ENCODE measurements at regions not wholly inside any gene's neighbourhood (a gene's known extent, or its start where the extent isn't known, plus 50 kb on each side); places are given as distances from the start of the nearest gene placed in this dataset.

GRCh38 chr6:164546263-164546662 lies 763.1 kb downstream of the C6orf118 start:
- DNase-seq = no peak

- DNase-seq = no peak
These were observed 775.2 kb downstream of the C6orf118 start for GRCh38 chr6:164534070-164534766.

GRCh38 chr6:164533045-164533362 lies 776.4 kb downstream of the C6orf118 start:
- DNase-seq = no peak

- no peak for DNase-seq
These were observed 777.0 kb downstream of the C6orf118 start for GRCh38 chr6:164532198-164533044.

GRCh38 chr6:164531736-164532135 lies 777.7 kb downstream of the C6orf118 start:
- no peak for DNase-seq

GRCh38 chr6:164528539-164528938 lies 780.9 kb downstream of the C6orf118 start:
- no peak for DNase-seq

- DNase-seq = no peak
These were observed 786.2 kb downstream of the C6orf118 start for GRCh38 chr6:164523087-164523654.

- no peak for DNase-seq
These were observed 788.5 kb downstream of the C6orf118 start for GRCh38 chr6:164520916-164521315.

GRCh38 chr6:164507206-164507940 lies 802.0 kb downstream of the C6orf118 start:
- DNase-seq = no peak

- no peak for DNase-seq
These were observed 804.0 kb downstream of the C6orf118 start for GRCh38 chr6:164505425-164505824.

- no peak for DNase-seq
These were observed 806.6 kb downstream of the C6orf118 start for GRCh38 chr6:164502833-164503232.

- no peak for DNase-seq
These were observed 813.4 kb downstream of the C6orf118 start for GRCh38 chr6:164495882-164496495.

- DNase-seq = no peak
These were observed 831.0 kb downstream of the C6orf118 start for GRCh38 chr6:164478426-164478825.

- no peak for DNase-seq
These were observed 831.6 kb downstream of the C6orf118 start for GRCh38 chr6:164477790-164478189.

GRCh38 chr6:164477101-164477500 lies 832.3 kb downstream of the C6orf118 start:
- no peak for DNase-seq

- no peak for DNase-seq
These were observed 840.0 kb downstream of the C6orf118 start for GRCh38 chr6:164469276-164469949.

- DNase-seq = no peak
These were observed 853.6 kb downstream of the C6orf118 start for GRCh38 chr6:164455835-164456234.

GRCh38 chr6:164453835-164454234 lies 855.6 kb downstream of the C6orf118 start:
- no peak for DNase-seq

GRCh38 chr6:164442572-164442971 lies 866.8 kb downstream of the C6orf118 start:
- no peak for DNase-seq

GRCh38 chr6:164439331-164439730 lies 870.1 kb downstream of the C6orf118 start:
- DNase-seq = no peak

GRCh38 chr6:164436976-164437375 lies 872.4 kb downstream of the C6orf118 start:
- DNase-seq = no peak

- DNase-seq = no peak
These were observed 881.5 kb downstream of the C6orf118 start for GRCh38 chr6:164427728-164428402.

Measured in hematopoietic multipotent progenitor cell treated with erythropoietin and hydrocortisone succinate and interleukin-3 and kit ligand, for 8 days (in vitro differentiated cells).